CD4-positive, alpha-beta T cell treated with Interleukin-10 for 1 hour (primary cell): ENCODE measurements at regions not wholly inside any gene's neighbourhood (a gene's known extent, or its start where the extent isn't known, plus 50 kb on each side); places are given as distances from the start of the nearest gene placed in this dataset.

ENCODE experiments used
- DNase-seq: peaks from one replicate; pipeline ENCODE4 v3.0.0-alpha.2; 2020

DNA sequence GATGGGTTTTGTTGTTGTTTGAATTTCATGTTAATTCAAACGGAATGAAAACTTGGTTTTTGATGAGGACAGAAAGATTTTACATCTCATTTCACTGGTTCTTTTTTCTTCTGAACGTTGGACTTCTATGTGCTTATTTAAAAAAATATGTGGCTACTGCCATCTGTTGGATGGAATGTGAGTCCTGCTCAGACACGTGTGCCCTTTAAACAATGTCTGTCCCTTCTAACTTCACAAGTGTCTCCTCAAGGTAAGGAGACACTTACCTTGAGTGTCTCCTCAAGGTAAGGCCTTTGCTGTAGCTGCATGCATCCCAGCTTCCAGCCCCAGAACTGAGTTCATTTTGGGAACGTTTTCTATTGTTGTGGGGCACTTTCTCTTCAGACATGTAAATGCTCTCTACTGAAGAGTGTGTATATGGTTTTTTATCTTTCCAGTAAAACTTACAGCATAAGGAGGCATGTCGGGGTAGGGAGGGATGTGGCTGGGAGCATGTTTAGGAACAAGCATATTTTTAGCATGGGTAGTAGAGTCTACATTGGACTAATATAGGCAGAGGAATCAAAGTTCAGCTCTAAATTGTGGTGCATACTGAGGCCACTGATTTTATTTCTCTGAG, 63.1 kb upstream of the UBE3A start:
- peak; percentile 15 for DNase-seq

GRCh38 chr15:25498835-25499234, 60.0 kb upstream of the UBE3A start:
- no peak for DNase-seq

DNA sequence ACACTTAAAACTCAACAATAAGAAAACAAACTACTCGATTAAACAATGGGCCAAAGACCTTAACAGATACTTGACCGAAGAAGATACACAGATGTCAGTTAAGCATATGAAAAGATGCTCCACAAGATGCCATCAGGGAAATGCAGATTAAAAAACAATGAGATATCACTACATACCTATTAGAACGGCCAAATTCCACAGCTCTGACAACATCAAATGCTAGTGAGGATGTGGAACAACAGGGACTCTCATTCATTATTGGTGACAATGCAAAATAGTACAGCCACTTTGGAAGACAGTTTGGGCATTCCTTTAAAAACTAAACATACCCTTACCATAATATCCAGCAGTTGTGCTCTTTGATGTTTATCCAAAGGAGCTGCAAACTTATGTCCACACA, 59.1 kb upstream of the UBE3A start:
- DNase-seq = no peak

DNA sequence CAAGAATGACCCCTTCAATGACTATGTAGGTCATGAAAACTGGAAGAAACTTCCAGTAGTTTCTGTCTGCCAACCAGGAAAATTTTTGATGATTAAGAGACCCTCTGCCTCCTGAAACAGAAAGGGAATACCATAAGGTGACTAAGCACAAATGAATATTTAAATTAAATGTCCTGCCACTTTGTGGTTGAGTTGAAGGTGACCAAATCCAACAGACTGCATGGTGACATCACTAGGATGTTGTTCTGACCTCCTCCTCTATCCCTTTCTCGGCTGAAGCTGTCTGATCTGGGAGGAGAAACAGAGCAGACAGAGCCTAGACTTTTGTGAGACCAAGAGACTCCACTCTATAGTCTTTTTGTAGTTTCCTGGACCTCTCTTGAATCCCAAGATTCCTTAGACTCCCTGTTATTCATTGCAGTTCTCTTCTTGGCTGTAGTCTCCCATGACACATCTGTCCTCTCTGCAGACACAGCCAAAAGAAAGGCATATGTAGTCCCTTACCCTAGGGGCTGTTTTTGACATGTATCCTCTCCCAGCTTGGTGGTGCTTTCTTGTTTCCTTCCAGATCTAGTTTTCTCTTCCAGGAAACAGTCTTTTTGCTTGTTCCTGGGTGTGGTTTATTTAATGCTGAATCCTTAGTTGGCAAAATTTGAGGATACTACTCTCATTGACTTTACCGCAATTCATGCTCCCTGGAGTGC, 55.2 kb upstream of the UBE3A start:
- DNase-seq = no peak

DNA sequence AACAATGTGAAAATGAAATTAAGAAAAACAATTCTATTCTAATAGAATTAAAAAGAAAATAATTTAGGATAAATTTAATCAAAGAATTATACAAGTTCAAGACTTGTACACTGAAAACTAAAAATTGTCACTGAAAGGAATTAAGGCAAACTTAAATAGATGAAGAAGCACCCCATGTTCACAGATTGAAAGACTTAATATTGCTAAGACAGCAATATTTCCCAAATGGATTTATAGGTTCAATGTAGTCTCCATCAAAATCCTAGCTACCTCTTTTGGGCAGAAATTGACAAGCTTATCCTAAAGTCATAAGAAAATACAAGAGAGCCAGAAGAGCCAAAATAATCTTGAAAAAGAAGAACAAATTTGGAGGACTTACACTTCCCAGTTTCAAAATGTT, 53.5 kb upstream of the UBE3A start:
- DNase-seq = no peak
